Stimulated activated CD8-positive, alpha-beta memory T cell treated with anti-CD3 and anti-CD28 coated beads, Interleukin-2, amount 100 ng/mL, for 1 hour (primary cell): ENCODE measurements at regions not wholly inside any gene's neighbourhood (a gene's known extent, or its start where the extent isn't known, plus 50 kb on each side); places are given as distances from the start of the nearest gene placed in this dataset.
A peak's percentile ranks its signal among the peaks of the same experiment; 100 is the strongest.

Experiments
- DNase-seq, 2 donors: peaks; one replicate each; pipeline ENCODE4 v3.0.0-alpha.2; 2020; ENCODE audit warnings: low read depth in 2 of 2

- no peak for DNase-seq
Observed at GRCh38 chr7:148950806-148951205, 66.7 kb upstream of the EZH2 start.

GRCh38 chr7:148944935-148945934 lies 61.1 kb upstream of the EZH2 start:
- DNase-seq: no peak

DNA sequence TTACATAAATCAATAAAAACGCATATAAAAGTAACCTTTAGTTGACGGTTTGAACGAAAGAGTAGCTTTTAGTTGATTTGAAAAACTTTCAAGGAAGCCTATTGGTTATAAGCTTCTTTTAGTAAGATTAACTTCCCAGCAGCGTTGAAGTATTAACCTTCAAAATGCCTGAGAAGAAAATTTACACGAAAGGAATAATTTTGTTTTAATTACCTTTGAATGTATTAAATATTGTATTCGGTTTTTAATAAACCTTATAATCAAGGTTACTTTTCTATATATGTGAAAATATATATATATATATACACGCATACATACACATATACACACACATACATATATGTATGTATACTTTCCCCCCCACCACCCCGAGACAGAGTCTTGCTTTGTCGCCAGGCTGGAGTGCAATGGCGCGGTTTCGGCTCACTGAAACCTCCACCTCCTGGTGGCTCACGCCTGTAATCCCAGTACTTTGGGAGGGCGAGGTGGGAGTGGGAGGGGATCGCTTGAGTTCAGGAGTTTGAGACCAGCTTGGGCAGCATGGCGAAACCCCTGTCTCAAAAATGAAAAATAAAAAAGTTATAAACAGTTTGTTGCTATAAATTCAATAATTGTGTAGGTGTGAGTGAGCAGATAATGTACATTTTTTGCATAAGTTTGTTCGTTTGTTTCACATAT lies 57.6 kb upstream of the EZH2 start:
- peak; percentile 18 to 25 for DNase-seq

DNA sequence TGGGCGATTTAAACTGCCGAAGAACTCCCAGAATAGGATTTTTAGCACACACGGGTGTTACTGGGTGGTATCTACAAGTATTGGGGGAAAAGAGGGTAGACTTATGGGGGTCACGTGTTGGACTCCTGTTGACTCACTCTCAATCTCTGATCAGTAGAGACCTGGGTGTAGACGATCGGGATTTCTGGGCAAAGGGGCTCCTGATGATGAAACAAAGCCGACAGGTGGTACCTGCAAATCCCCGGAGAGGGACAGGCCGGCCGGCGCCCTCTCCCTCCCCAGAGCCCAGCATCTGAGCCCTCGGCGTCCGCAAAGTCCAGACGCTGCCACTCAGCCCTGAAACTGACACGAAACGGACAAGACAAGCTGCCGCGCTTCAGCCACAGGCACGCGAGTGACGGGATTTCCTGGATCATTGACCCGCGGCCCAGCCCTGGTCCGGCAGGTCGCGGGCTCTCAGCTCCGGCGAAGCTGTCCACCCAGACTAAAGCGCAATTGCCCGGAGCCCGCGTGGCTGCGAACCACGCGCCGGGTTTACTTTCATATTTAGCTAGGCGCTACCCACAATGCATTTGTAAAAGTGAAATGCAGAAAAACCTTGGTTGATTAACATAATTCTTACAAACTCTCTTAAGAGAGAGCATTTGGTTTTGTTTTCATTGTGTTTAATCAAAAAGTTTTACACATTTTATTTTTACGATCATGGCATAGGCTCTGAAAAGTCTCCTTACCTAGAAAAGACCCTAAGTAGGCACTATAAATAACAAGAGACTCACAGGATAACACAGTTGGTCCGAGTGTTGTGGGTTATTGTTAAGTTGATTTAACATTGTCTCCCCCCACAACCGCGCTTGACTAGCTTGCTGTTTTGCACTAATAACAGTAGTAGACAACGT lies 56.9 kb upstream of the EZH2 start:
- peak; percentile 38 to 40 for DNase-seq

GRCh38 chr7:148939128-148939755 lies 55.2 kb upstream of the EZH2 start:
- DNase-seq: no peak

- no peak for DNase-seq
Observed at GRCh38 chr7:148935451-148935850, 51.4 kb upstream of the EZH2 start.
